HG03159 (cell line): ENCODE measurements at regions not wholly inside any gene's neighbourhood (a gene's known extent, or its start where the extent isn't known, plus 50 kb on each side); places are given as distances from the start of the nearest gene placed in this dataset.

Experiments
- ATAC-seq: cut with Tn5 transposase; IDR thresholded peaks from one replicate; pipeline ENCODE4 v1.9.1; 2021; ENCODE audit warnings: mild to moderate bottlenecking, moderate library complexity; ENCODE audit not compliant: unreplicated experiment

DNA sequence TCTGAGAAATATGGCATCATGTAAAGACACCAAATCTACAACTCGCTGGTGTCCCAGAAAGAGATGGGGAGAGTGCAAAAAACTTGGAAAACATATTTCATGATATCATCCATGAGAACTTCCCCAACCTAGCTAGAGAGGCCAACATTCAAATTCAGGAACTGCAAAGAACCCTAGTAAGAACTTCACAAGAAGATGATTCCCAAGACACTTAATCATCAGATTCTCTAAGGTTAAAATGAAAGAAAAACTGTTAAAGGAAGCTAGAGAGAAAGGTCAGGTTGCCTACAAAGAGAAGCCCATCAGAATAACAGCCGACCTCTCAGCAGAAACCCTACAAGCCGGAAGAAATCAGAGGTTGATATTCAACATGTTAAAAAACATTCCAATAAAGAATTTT lies 95.5 kb upstream of the PRLR start:
- no peak for ATAC-seq

GRCh38 chr5:35324679-35325078 lies 94.4 kb upstream of the PRLR start:
- no peak for ATAC-seq

DNA sequence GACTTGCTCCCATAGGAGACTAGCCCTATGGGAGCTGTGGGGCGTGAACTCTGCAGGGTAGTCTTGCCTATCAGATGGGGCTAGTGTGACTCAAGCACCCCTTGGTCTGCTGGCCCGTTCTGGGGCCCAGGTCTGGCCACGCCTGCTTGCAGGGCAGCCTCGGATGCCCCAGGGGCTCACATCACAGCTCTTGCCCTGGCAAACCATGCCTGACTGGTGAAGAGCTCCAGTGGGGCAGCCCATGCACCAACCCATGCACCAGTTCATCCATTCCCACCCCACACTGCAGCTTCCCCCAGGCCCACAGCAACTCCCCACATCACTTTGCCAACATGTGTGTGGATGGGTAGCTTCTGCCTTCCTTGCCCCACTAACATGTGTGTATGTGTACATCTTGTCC lies 93.9 kb upstream of the PRLR start:
- no peak for ATAC-seq

DNA sequence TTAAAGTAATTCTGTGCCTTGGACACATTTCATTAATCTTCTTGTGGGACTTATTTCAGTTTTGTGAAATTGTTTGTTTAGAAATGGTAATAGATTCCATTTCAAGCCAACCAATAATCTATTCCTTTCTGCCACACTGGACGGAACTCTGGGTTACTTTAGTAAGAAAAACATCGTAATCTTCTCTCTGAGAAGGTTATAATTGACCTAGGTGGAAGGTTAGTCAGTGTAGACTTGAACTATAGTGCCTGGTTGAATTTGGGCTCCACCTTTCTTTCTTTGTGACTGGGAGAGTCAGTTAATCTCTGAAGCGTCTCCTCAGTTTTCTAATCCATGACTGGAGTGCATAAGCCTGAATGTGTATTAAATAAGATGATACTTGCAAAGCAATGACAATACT lies 89.7 kb upstream of the PRLR start:
- peak; percentile 24 for ATAC-seq

- ATAC-seq = peak; percentile 96
These were observed 89.2 kb upstream of the PRLR start for GRCh38 chr5:35319333-35320002.

GRCh38 chr5:35317586-35317985 lies 87.3 kb upstream of the PRLR start:
- ATAC-seq = no peak

- ATAC-seq = no peak
These were observed 86.5 kb upstream of the PRLR start for GRCh38 chr5:35316611-35317274.

DNA sequence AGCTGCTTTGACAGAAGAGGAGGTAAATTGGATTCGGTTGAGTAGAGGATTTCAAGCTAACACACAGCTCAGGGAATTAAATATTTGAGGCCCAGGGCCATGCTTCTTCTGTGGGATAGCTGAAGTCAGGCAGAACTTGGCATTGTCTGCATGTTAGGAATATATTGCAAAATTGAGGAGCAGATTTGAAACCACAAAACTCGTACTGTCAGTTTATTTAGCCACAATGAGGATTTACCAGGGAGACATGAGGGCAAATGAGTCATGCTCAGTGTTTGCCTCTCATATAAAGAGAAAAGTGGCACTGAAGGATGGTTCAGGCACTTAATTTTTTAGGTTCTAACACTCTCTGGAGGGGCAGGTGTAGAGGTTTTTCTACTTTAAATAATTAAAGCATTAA lies 83.0 kb upstream of the PRLR start:
- no peak for ATAC-seq

DNA sequence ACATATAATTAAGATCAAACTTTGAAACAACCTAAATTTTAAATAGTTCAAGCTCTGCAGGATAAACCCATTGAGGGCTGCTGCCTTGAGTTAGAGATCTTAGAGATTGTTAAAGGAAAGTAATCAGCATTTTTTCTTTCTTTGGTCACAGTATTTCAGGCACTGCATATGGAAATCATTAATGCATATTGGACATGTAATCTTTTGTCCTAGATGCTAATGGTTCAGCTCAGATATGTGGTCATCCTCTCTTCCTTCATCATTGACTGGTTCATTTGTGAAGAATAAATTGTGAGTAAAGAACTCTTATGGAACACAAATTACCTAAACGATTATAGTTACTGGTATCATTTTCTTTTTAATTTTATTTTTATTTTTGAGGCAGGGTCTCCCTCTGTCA lies 82.0 kb upstream of the PRLR start:
- no peak for ATAC-seq

- no peak for ATAC-seq
These were observed 79.3 kb upstream of the PRLR start for GRCh38 chr5:35309365-35310130.

GRCh38 chr5:35308421-35308820 lies 78.1 kb upstream of the PRLR start:
- ATAC-seq = no peak

GRCh38 chr5:35306716-35307365 lies 76.6 kb upstream of the PRLR start:
- no peak for ATAC-seq

GRCh38 chr5:35305336-35306020 lies 75.2 kb upstream of the PRLR start:
- no peak for ATAC-seq

DNA sequence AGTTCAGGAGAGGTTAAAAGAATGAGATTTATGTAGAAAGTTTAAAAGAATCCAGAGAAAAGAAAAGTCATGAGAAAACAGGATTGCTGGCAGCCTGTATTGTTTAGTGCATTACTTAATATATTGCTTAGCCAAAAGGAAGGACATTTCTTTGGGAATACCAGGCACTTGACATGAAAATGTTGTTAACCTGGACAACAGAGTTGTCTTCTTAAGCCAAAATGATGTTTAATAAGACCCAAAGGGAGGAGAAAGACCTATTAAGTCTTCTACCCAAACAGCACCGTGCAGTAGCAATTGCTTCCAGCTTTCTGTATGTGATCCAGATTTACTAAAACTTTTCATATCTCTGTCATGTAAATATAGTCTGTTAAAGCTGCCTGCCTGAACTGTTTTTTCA lies 74.0 kb upstream of the PRLR start:
- ATAC-seq = no peak

GRCh38 chr5:35303152-35303551 lies 72.9 kb upstream of the PRLR start:
- ATAC-seq = peak; percentile 42

GRCh38 chr5:35302544-35302943 lies 72.3 kb upstream of the PRLR start:
- ATAC-seq = peak; percentile 91

DNA sequence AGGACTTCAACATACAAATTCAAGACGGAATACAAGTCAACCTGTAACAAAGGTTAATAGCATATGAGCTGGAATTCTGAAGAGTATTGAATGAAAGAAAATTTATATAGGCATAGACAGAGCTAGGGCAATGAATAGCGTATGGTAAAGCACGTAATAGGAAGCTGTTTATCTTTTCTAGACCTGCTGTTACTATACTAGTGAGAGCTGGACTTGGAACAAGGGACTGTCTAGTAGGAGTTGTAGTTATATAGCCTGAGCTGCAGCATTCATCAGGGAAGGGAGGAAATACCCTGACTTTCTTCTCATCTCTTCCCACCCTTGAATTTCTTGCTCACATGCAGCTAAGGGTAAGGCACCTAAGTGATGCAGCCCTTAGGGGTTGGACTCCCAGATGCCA lies 67.5 kb upstream of the PRLR start:
- no peak for ATAC-seq

- no peak for ATAC-seq
These were observed 64.7 kb upstream of the PRLR start for GRCh38 chr5:35294976-35295375.

GRCh38 chr5:35294017-35294416 lies 63.7 kb upstream of the PRLR start:
- ATAC-seq = no peak

- no peak for ATAC-seq
These were observed 55.1 kb upstream of the PRLR start for GRCh38 chr5:35285435-35285834.

GRCh38 chr5:35285011-35285410 lies 54.7 kb upstream of the PRLR start:
- no peak for ATAC-seq
